ENCODE measurements at regions not wholly inside any gene's neighbourhood (a gene's known extent, or its start where the extent isn't known, plus 50 kb on each side); places are given as distances from the start of the nearest gene placed in this dataset.

DNA sequence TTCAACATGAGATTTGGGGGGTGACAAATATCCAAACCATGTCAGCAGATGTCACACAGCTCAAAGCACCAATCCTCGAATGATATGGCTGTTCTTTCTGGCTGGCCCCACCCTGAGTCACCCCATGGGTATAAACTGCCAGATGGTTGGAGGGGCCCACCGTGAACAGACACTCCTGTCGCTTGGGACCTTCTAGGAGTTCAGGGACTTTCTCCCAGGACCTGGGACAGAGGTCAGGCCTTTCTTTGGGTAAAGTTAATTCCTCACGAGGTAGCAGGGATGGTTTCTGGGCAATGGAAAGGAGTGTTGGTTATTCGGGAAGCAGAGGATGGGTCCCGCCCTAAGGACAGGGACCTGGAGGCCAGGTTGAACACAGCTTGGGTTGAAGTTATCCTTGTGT, 262.0 kb downstream of the ACTR3B start:
- no peak overlapping the region for H3K4me3 Mint-ChIP-seq
- peaks cover 5 to 7% of the 10 kb centered on the region in 2 donors for H3K9me3 Mint-ChIP-seq
- peaks cover 8% of the 10 kb centered on the region for H3K27me3 Mint-ChIP-seq
- H3K4me1 Mint-ChIP-seq: no peaks in the 10 kb centered on the region
- DNase-seq: no peak
- no peak for ATAC-seq
- no peak overlapping the region for H3K27ac Mint-ChIP-seq

DNA sequence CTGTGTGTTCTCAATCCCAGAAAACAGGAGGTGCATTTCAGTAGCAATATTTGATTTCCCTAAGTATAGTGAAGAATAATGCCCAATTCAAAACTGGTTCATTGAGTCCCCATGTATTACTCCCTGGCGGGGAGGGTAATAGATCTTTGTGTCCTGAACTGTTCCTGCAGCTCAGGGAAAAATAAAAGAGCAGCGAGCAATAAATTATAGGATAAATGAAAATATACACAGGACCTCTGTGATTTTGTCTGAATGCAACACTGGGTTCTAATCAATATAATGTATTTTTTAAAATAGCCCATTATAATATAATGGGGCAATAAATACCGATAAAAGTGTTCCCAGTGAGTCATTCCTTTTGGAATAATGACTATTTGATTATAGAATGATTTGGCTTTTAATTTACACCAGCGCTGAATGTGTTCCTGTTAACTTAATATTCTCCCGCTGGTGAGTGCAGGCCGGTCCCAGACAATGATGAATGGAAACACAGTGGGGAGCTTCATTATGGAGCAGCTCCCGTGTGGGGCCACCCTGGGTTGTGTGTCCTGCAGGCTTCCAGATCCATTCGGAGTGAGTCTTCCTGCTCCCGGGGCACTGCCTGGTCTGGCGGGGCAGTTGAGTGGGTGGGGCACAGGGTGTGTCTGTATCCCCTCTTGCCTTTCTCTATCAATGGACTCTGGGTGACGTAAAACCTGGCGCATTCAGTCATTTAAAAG, 263.1 kb downstream of the ACTR3B start:
- no peaks in the 10 kb centered on the region for H3K4me1 Mint-ChIP-seq
- DNase-seq: no peak
- no peak for ATAC-seq
- peaks cover 8% of the 10 kb centered on the region for H3K27me3 Mint-ChIP-seq
- H3K27ac Mint-ChIP-seq: no peak overlapping the region
- peaks cover 5 to 7% of the 10 kb centered on the region in 2 donors for H3K9me3 Mint-ChIP-seq
- no peak overlapping the region for H3K4me3 Mint-ChIP-seq

DNA sequence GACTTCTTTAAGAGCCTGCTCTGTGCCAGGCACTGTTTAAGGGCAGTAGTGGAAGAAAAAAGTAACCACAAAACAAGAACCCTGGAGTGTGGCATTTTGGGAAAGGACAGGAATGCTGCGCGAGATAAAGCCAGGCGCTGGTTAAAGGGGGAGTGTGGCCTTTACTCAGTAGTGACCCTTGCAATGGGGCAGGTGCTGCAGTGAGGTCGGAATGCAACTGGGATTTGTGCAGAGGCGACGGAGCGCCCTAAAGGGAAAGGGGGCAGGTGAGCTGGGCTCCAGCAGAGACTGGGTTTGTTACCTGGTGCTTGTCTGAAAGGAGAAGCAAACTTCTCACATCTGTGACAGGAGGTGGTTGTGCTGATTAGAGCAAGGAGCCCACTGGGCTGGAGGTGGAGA, 263.6 kb downstream of the ACTR3B start:
- H3K27ac Mint-ChIP-seq: no peak overlapping the region
- DNase-seq: no peak
- H3K4me3 Mint-ChIP-seq: no peak overlapping the region
- no peak for ATAC-seq
- H3K27me3 Mint-ChIP-seq: peaks cover 8% of the 10 kb centered on the region
- peaks cover 5 to 7% of the 10 kb centered on the region in 2 donors for H3K9me3 Mint-ChIP-seq
- no peaks in the 10 kb centered on the region for H3K4me1 Mint-ChIP-seq

DNA sequence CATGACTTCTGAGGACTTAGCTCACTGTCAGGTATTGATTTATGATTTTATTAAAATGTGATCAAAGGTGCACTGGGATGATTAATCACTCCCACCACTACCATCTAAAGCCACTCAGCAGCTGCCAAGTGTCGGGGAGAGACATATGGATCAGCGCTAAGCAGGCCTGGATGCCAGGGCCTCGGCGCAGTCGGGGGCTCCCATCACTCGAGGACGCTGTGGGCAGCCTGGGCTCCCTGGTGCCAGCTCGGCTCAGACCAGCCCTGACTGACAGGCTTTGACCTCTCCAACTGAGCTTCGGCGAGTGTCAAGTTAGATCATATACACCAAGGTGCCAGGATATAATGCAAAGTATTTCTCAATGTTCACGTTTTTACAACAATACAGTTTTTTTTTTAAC, 267.7 kb downstream of the ACTR3B start:
- no peak overlapping the region for H3K4me3 Mint-ChIP-seq
- DNase-seq (no peak), ATAC-seq (no peak)
- no peaks in the 10 kb centered on the region for H3K4me1 Mint-ChIP-seq
- no peaks in the 10 kb centered on the region for H3K9me3 Mint-ChIP-seq
- no peak overlapping the region for H3K27ac Mint-ChIP-seq
- H3K27me3 Mint-ChIP-seq: peaks cover 8% of the 10 kb centered on the region

DNA sequence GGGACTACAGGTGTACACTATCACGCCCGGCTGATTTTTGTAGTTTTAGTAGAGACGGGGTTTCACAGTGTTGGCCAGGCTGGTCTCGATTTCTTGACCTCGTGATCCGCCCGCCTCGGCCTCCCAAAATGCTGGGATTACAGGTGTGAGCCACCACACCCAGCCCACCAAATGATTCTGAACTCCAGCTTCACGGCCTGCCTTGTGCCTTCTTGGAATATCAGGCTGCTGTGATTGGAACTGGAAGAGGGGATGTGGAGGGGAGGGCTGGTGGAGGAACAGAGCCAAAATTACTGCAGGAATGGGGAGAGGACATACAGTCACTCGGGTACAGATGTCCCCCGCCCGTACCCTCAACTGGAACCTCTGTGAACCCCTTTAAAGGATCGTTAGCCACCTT, 268.4 kb downstream of the ACTR3B start:
- DNase-seq (no peak), ATAC-seq (no peak)
- no peak overlapping the region for H3K4me3 Mint-ChIP-seq
- H3K4me1 Mint-ChIP-seq: no peaks in the 10 kb centered on the region
- no peaks in the 10 kb centered on the region for H3K9me3 Mint-ChIP-seq
- H3K27ac Mint-ChIP-seq: no peak overlapping the region
- H3K27me3 Mint-ChIP-seq: peaks cover 6% of the 10 kb centered on the region

DNA sequence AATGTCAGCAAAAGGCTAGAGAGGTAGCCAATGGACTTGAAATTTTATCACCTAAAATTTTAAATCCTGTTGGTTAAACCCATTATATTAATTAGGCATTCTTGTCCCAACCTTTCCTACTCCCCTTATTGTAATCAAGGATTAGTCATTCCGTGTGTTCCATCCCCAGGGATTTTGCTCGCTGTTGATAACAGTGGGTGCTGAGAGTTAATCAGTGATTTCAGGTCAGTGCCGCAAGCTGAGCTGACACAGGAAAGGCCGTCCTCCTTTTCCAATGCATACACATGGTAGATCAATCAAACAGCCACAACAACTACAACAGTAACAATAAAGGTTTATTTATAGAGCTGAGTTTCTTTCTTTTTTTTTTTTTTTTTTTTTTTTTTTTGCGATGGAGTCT, 271.4 kb downstream of the ACTR3B start:
- H3K27me3 Mint-ChIP-seq: no peaks in the 10 kb centered on the region
- H3K4me3 Mint-ChIP-seq: no peak overlapping the region
- ATAC-seq (no peak), DNase-seq (no peak)
- H3K27ac Mint-ChIP-seq: no peak overlapping the region
- no peaks in the 10 kb centered on the region for H3K9me3 Mint-ChIP-seq
- H3K4me1 Mint-ChIP-seq: no peaks in the 10 kb centered on the region

GRCh38 chr7:153034791-153035190, 275.2 kb downstream of the ACTR3B start:
- ATAC-seq (no peak), DNase-seq (no peak)
- no peaks in the 10 kb centered on the region for H3K4me1 Mint-ChIP-seq
- no peaks in the 10 kb centered on the region for H3K9me3 Mint-ChIP-seq
- H3K27me3 Mint-ChIP-seq: no peaks in the 10 kb centered on the region
- H3K27ac Mint-ChIP-seq: no peak overlapping the region
- H3K4me3 Mint-ChIP-seq: no peak overlapping the region

- Mint-ChIP-seq H3K4me1 (no peaks in the 10 kb centered on the region), H3K27ac (no peak overlapping the region), H3K9me3 (no peaks in the 10 kb centered on the region), H3K27me3 (no peaks in the 10 kb centered on the region), H3K4me3 (no peak overlapping the region)
- ATAC-seq (no peak), DNase-seq (no peak)
Measured at GRCh38 chr7:153036396-153037063, 277.0 kb downstream of the ACTR3B start.

- ATAC-seq: no peak
Measured at GRCh38 chr7:153043440-153043839, 283.9 kb downstream of the ACTR3B start.

GRCh38 chr7:153044981-153045380, 285.4 kb downstream of the ACTR3B start:
- ATAC-seq: no peak
- no peak overlapping the region for H3K4me3 Mint-ChIP-seq
- H3K4me1 Mint-ChIP-seq: no peaks in the 10 kb centered on the region
- no peak overlapping the region for H3K27ac Mint-ChIP-seq
- no peaks in the 10 kb centered on the region for H3K9me3 Mint-ChIP-seq
- no peak for DNase-seq
- H3K27me3 Mint-ChIP-seq: no peaks in the 10 kb centered on the region

More at GRCh38 chr7:153043440-153043839, 283.9 kb downstream of the ACTR3B start:
- H3K27ac Mint-ChIP-seq: no peak overlapping the region
- no peaks in the 10 kb centered on the region for H3K9me3 Mint-ChIP-seq
- DNase-seq: no peak
- H3K4me3 Mint-ChIP-seq: no peak overlapping the region
- H3K27me3 Mint-ChIP-seq: no peaks in the 10 kb centered on the region
- H3K4me1 Mint-ChIP-seq: no peaks in the 10 kb centered on the region

GRCh38 chr7:153047079-153047959, 287.8 kb downstream of the ACTR3B start:
- ATAC-seq: no peak
- no peaks in the 10 kb centered on the region for H3K9me3 Mint-ChIP-seq
- H3K4me3 Mint-ChIP-seq: no peak overlapping the region
- no peaks in the 10 kb centered on the region for H3K4me1 Mint-ChIP-seq
- H3K27ac Mint-ChIP-seq: no peak overlapping the region
- H3K27me3 Mint-ChIP-seq: no peaks in the 10 kb centered on the region
- no peak for DNase-seq

GRCh38 chr7:153052206-153052605, 292.7 kb downstream of the ACTR3B start:
- ATAC-seq (no peak), DNase-seq (no peak)
- H3K9me3 Mint-ChIP-seq: no peaks in the 10 kb centered on the region
- H3K27ac Mint-ChIP-seq: no peak overlapping the region
- no peaks in the 10 kb centered on the region for H3K27me3 Mint-ChIP-seq
- no peaks in the 10 kb centered on the region for H3K4me1 Mint-ChIP-seq
- H3K4me3 Mint-ChIP-seq: no peak overlapping the region

DNA sequence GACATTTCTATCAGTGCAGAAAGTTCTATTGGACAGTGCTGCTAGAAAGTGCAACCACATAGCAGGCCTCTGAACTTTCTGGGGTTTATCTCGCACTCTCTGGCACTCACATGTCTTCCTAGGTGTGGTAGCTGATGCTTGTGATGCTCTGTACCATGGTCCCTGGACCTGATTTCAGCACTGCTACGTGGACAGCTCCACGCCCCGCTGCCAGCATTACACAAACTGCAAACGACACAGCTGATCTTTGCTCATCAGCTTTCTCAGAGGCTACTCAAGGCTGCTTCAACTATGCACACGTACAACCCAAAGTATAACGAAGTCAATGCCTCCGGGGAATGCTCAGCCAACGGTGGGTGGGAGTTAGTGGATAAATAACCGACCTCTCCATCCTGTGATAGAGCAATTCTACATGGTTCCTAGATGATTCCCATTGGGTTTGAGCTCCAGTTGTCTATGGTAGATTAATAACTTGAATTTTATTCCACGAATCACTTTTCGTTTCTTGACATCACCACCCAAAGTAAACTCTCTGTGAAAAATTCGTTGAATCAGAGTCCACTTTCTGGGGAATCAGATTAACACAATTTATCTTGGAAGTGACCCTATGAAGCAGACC, 302.5 kb downstream of the ACTR3B start:
- no peaks in the 10 kb centered on the region for H3K4me1 Mint-ChIP-seq
- no peaks in the 10 kb centered on the region for H3K27me3 Mint-ChIP-seq
- no peak for DNase-seq
- no peak overlapping the region for H3K27ac Mint-ChIP-seq
- no peak for ATAC-seq
- H3K4me3 Mint-ChIP-seq: no peak overlapping the region
- H3K9me3 Mint-ChIP-seq: peaks cover 0 to 4% of the 10 kb centered on the region in 2 donors

GRCh38 chr7:153065051-153065450, 305.5 kb downstream of the ACTR3B start:
- H3K27ac Mint-ChIP-seq: no peak overlapping the region
- no peaks in the 10 kb centered on the region for H3K4me1 Mint-ChIP-seq

GRCh38 chr7:153066711-153067110, 307.2 kb downstream of the ACTR3B start:
- H3K4me1 Mint-ChIP-seq: no peaks in the 10 kb centered on the region
- no peak for ATAC-seq
- no peak overlapping the region for H3K27ac Mint-ChIP-seq

More at GRCh38 chr7:153065051-153065450, 305.5 kb downstream of the ACTR3B start:
- Mint-ChIP-seq H3K27me3 (no peaks in the 10 kb centered on the region), H3K9me3 (no peaks in the 10 kb centered on the region), H3K4me3 (no peak overlapping the region)
- no peak for ATAC-seq
- DNase-seq: no peak

More at GRCh38 chr7:153066711-153067110, 307.2 kb downstream of the ACTR3B start:
- DNase-seq: no peak
- H3K9me3 Mint-ChIP-seq: no peaks in the 10 kb centered on the region
- H3K27me3 Mint-ChIP-seq: no peaks in the 10 kb centered on the region
- no peak overlapping the region for H3K4me3 Mint-ChIP-seq
